Colon (tissue), 2 donors: ENCODE measurements at regions not wholly inside any gene's neighbourhood (a gene's known extent, or its start where the extent isn't known, plus 50 kb on each side); places are given as distances from the start of the nearest gene placed in this dataset.

Experiments
- FAIRE-seq: peaks from 2 replicates; lab custom pipeline; 2012; peaks lifted over from hg19 to GRCh38; lab: Jason Lieb, UNC
- donor health status: control.
- donor health status: control.

GRCh38 chr12:24603371-24603770 is 345.5 kb downstream of the BCAT1 start:
- FAIRE-seq: no peak

- FAIRE-seq: no peak
Observed at GRCh38 chr12:24600996-24601395, 347.9 kb downstream of the BCAT1 start.

GRCh38 chr12:24600551-24600950 is 348.4 kb downstream of the BCAT1 start:
- no peak for FAIRE-seq

- no peak for FAIRE-seq
Observed at GRCh38 chr12:24599736-24600135, 349.2 kb downstream of the BCAT1 start.

- no peak for FAIRE-seq
Observed at GRCh38 chr12:24597580-24597979, 351.3 kb downstream of the BCAT1 start.

GRCh38 chr12:24596768-24597388 is 352.0 kb downstream of the BCAT1 start:
- no peak for FAIRE-seq

GRCh38 chr12:24595652-24596235 is 353.2 kb downstream of the BCAT1 start:
- FAIRE-seq: no peak

GRCh38 chr12:24591715-24592440 is 357.0 kb downstream of the BCAT1 start:
- FAIRE-seq: no peak

- no peak for FAIRE-seq
Observed at GRCh38 chr12:24591079-24591626, 357.7 kb downstream of the BCAT1 start.

GRCh38 chr12:24586293-24586692 is 362.6 kb downstream of the BCAT1 start:
- no peak for FAIRE-seq

- FAIRE-seq: no peak
Observed at GRCh38 chr12:24584032-24584675, 364.7 kb downstream of the BCAT1 start.

- FAIRE-seq: no peak
Observed at GRCh38 chr12:24582954-24583601, 365.8 kb downstream of the BCAT1 start.

GRCh38 chr12:24574538-24574937 is 374.4 kb downstream of the BCAT1 start:
- no peak for FAIRE-seq

GRCh38 chr12:24573621-24574020 is 375.3 kb downstream of the BCAT1 start:
- no peak for FAIRE-seq

GRCh38 chr12:24565300-24565699 is 383.6 kb downstream of the BCAT1 start:
- no peak for FAIRE-seq

GRCh38 chr12:24562771-24563431 is 386.0 kb downstream of the BCAT1 start:
- FAIRE-seq: no peak

- FAIRE-seq: no peak
Observed at GRCh38 chr12:24561882-24562770, 386.8 kb downstream of the BCAT1 start.

- FAIRE-seq: no peak
Observed at GRCh38 chr12:24561411-24561871, 387.5 kb downstream of the BCAT1 start.

GRCh38 chr12:24560831-24561271 is 388.1 kb downstream of the BCAT1 start:
- no peak for FAIRE-seq

- FAIRE-seq: no peak
Observed at GRCh38 chr12:24560192-24560775, 388.6 kb downstream of the BCAT1 start.
